ENCODE measurements at regions not wholly inside any gene's neighbourhood (a gene's known extent, or its start where the extent isn't known, plus 50 kb on each side); places are given as distances from the start of the nearest gene placed in this dataset.

DNA sequence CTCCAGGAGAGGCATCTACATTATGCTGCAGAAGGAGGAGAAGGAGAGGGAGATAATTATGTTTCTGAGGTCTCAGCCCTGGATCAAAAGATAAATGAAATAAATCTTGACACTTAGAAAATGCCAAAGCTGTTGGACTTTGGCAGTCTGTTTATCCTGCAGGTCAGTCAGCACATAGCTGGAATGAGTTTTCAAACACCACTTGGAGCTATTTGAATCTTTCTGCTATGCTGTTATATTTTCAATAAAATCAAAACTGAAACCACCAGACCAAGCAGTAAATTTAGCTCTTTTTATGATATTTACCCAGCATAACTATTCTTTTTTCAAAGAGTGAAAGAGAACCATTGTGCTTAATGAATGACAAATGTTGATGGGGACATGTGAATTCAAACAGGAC lies 505.1 kb upstream of the ITGA1 start:
- TF ChIP-seq, protein P1, sequence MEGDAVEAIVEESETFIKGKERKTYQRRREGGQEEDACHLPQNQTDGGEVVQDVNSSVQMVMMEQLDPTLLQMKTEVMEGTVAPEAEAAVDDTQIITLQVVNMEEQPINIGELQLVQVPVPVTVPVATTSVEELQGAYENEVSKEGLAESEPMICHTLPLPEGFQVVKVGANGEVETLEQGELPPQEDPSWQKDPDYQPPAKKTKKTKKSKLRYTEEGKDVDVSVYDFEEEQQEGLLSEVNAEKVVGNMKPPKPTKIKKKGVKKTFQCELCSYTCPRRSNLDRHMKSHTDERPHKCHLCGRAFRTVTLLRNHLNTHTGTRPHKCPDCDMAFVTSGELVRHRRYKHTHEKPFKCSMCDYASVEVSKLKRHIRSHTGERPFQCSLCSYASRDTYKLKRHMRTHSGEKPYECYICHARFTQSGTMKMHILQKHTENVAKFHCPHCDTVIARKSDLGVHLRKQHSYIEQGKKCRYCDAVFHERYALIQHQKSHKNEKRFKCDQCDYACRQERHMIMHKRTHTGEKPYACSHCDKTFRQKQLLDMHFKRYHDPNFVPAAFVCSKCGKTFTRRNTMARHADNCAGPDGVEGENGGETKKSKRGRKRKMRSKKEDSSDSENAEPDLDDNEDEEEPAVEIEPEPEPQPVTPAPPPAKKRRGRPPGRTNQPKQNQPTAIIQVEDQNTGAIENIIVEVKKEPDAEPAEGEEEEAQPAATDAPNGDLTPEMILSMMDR (IDR thresholded peaks at IDR 0.05) = no peak
- TF ChIP-seq POLR2A (IDR thresholded peaks at IDR 0.05) = no peak

Measured in prostate gland (tissue), 2 donors.